Activated B cell treated with CpG ODN at 0.5 μM for 24 hours (primary cell): ENCODE measurements at regions not wholly inside any gene's neighbourhood (a gene's known extent, or its start where the extent isn't known, plus 50 kb on each side); places are given as distances from the start of the nearest gene placed in this dataset.

Experiments used
- ATAC-seq: fragments of 200-7000 bp; cut with Tn5 transposase; one replicate; pipeline ENCODE4 v1.10.0; 2021; ENCODE audit warnings: low read depth, mild to moderate bottlenecking, moderate library complexity
- CTCF ChIA-PET: fragments of 350-600 bp; sonication (Branson Sonifier 250); formaldehyde crosslinking; loops from one replicate; lab custom pipeline; 2021; ENCODE audit warnings: antibody characterized with exemption; lab: Charles Lee
- POLR2A ChIA-PET: fragments of 350-600 bp; sonication (Branson Sonifier 250); formaldehyde crosslinking; loops from one replicate; lab custom pipeline; 2021; ENCODE audit warnings: antibody characterized with exemption; lab: Charles Lee
- DNase-seq: peaks from one replicate; pipeline ENCODE4 v3.0.0; 2022
- H3K27ac Mint-ChIP-seq: one replicate; pipeline ENCODE4 v1.8.0; 2020; ENCODE audit warnings: mixed read lengths
- H3K27me3 Mint-ChIP-seq: one replicate; pipeline ENCODE4 v1.8.0; 2021; ENCODE audit warnings: mixed read lengths
- H3K36me3 Mint-ChIP-seq: one replicate; pipeline ENCODE4 v1.8.0; 2021; ENCODE audit warnings: low read depth, mixed read lengths
- H3K4me1 Mint-ChIP-seq: one replicate; pipeline ENCODE4 v1.8.0; 2021; ENCODE audit warnings: mixed read lengths
- H3K4me3 Mint-ChIP-seq: one replicate; pipeline ENCODE4 v1.8.0; 2020; ENCODE audit warnings: mild to moderate bottlenecking, mixed read lengths
- H3K9me3 Mint-ChIP-seq: one replicate; pipeline ENCODE4 v1.8.0; 2020; ENCODE audit warnings: mixed read lengths
- intact Hi-C: fragments of 100-400 bp; cut with micrococcal nuclease; formaldehyde crosslinking; loops from one replicate; pipeline ENCODE4 v1.15.1; 2024
- TF ChIP-seq, protein P1 (sequence below): fragments of 200-600 bp; IDR thresholded peaks from one replicate; pipeline ENCODE4 v1.8.0; 2022; ENCODE audit warnings: antibody characterized with exemption, mild to moderate bottlenecking

DNA sequence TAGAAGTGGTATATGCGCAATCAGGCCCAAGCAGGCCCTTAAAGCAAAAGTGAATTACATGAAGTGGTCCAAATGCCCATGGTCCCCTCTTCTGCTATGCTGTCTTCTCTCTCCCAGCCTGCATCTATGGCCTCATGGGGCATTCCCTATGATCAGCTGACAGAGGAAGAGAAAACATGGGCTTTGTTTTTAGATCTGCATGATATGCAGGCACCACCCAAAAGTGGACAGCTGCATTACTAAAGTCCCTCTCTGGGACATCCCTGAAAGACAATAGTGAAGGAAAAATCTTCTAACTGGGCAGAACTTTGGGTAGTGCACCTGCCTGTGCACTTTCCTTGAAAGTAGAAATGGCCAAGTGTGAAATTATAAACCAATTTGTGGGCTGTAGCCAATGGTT is 145.2 kb upstream of the ARID2 start:
- TF ChIP-seq, protein P1, sequence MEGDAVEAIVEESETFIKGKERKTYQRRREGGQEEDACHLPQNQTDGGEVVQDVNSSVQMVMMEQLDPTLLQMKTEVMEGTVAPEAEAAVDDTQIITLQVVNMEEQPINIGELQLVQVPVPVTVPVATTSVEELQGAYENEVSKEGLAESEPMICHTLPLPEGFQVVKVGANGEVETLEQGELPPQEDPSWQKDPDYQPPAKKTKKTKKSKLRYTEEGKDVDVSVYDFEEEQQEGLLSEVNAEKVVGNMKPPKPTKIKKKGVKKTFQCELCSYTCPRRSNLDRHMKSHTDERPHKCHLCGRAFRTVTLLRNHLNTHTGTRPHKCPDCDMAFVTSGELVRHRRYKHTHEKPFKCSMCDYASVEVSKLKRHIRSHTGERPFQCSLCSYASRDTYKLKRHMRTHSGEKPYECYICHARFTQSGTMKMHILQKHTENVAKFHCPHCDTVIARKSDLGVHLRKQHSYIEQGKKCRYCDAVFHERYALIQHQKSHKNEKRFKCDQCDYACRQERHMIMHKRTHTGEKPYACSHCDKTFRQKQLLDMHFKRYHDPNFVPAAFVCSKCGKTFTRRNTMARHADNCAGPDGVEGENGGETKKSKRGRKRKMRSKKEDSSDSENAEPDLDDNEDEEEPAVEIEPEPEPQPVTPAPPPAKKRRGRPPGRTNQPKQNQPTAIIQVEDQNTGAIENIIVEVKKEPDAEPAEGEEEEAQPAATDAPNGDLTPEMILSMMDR = no peak
- CTCF ChIA-PET = no interaction called here
- H3K4me3 Mint-ChIP-seq = no peak overlapping the region
- POLR2A ChIA-PET = no interaction called here
- H3K27ac Mint-ChIP-seq = no peak overlapping the region
- no peaks in the 10 kb centered on the region for H3K4me1 Mint-ChIP-seq
- no peak for DNase-seq
- H3K9me3 Mint-ChIP-seq = peaks cover 5% of the 10 kb centered on the region
- H3K36me3 Mint-ChIP-seq = no peaks in the 10 kb centered on the region
- intact Hi-C loops = no loop called here
- H3K27me3 Mint-ChIP-seq = no peaks in the 10 kb centered on the region
- ATAC-seq = no peak

DNA sequence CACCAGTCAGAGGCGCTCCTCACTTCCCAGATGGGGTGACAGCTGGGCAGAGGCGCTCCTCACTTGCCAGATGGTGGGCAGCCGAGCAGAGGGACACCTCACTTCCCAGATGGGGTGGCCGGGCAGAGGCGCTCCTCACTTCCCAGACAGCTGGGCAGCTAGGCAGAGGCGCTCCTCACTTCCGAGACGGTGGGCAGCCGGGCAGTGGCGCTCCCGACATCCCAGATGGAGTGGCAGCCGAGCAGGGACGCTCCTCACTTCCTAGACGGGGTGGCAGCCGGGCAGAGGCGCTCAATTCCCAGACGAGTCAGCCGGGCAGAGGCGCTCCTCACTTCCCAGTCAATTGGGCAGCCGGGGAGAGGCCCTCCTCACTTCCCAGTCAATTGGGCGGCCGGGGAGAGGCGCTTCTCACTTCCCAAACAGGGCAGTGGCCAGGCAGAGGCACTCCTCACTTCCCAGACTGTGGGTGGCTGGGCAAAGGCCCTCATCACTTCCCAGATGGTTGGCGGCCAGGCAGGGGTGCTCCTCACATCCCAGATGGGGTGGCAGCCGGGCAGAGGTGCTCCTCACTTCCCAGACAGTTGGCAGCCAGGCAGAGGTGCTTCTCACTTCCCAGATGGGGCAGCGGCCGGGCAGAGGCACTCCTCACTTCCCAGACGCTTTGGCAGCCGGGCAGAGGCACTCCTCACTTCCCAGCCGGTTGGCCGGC is 143.8 kb upstream of the ARID2 start:
- intact Hi-C loops = no loop called here
- Mint-ChIP-seq H3K36me3 (no peaks in the 10 kb centered on the region), H3K27me3 (no peaks in the 10 kb centered on the region), H3K27ac (no peak overlapping the region), H3K9me3 (peaks cover 5% of the 10 kb centered on the region), H3K4me3 (no peak overlapping the region), H3K4me1 (no peaks in the 10 kb centered on the region)
- no peak for ATAC-seq
- TF ChIP-seq, protein P1 = no peak
- CTCF ChIA-PET = no interaction called here
- DNase-seq = no peak
- POLR2A ChIA-PET = no interaction called here

DNA sequence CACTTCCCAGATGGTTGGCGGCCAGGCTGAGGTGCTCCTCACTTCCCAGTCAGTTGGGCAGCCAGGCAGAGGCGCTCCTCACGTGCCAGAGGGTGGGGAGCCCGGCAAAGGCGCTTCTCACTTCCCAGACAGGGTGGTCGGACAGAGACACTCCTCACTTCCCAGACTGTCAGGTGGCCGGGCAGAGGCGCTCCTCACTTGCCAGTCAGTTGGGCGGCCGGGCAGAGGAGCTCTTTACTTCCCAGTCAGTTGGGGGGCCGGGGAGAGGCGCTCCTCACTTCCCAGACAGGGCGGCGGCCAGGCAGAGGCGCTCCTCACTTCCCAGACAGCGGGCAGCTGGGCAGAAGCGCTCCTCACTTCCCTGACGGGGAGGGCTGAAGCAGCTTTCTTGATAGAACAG is 143.0 kb upstream of the ARID2 start:
- no peak for DNase-seq
- intact Hi-C loops = no loop called here
- TF ChIP-seq, protein P1 = no peak

DNA sequence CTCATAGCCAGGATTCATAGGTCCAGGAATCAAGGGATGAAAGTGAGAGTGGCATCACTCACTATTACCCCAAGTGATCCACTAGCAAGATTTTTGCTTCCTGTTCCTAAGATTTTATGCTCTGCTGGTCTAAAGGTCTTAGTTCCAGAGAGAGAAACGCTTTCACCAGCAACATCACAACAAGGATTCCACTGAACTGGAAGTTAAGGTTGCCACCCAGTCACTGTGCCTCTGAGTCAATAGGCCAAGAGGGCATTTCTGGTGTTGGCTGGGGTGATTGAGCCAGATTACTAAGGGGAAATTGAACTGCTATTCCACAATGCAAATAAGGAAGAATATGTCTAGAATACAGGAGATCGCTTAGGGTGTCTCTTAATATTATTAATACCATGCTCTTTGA is 142.5 kb upstream of the ARID2 start:
- TF ChIP-seq, protein P1 = no peak
- H3K4me1 Mint-ChIP-seq = no peaks in the 10 kb centered on the region
- intact Hi-C loops = no loop called here
- no peaks in the 10 kb centered on the region for H3K36me3 Mint-ChIP-seq
- ATAC-seq (no peak), DNase-seq (no peak)
- POLR2A ChIA-PET = no interaction called here
- no peak overlapping the region for H3K27ac Mint-ChIP-seq
- H3K27me3 Mint-ChIP-seq = no peaks in the 10 kb centered on the region
- H3K4me3 Mint-ChIP-seq = no peak overlapping the region
- H3K9me3 Mint-ChIP-seq = no peaks in the 10 kb centered on the region
- CTCF ChIA-PET = no interaction called here

More for the DNA sequence above, 143.0 kb upstream of the ARID2 start:
- ATAC-seq = no peak
- Mint-ChIP-seq H3K36me3 (no peaks in the 10 kb centered on the region), H3K4me1 (no peaks in the 10 kb centered on the region), H3K4me3 (no peak overlapping the region), H3K27me3 (no peaks in the 10 kb centered on the region), H3K9me3 (no peaks in the 10 kb centered on the region), H3K27ac (no peak overlapping the region)
- POLR2A ChIA-PET = no interaction called here
- CTCF ChIA-PET = no interaction called here

DNA sequence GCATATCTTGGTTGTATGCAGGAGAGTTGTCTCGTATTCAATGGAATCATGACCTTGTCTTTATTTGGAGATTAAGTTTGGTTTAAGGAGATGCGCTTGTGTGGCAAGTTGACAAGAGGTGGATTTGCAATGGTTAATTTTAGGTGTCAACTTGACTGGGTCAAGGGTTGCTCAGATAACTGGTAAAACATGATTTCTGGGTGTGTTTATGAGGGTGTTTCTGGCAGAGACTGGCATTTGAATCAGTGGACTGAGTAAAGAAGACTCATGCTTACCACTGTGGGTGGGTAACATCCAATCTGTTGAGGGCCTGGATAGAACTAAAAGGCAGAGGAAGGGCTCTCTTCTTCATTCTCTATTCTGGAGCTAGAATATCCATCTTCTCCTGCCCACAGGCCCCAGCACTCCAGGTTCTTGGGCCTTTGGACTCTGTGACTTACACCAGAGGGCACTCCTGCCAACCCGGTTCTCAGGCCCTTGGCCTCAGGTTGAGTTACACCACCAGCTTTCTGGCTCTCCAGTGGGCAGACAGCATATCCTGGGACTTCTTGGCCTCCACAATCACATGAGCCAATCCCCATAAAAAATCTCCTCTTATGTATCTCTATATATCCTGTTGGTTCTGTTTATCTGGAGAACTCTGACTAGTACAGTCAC is 141.5 kb upstream of the ARID2 start:
- Mint-ChIP-seq H3K9me3 (no peaks in the 10 kb centered on the region), H3K36me3 (no peaks in the 10 kb centered on the region), H3K4me3 (no peak overlapping the region), H3K27ac (no peak overlapping the region), H3K27me3 (no peaks in the 10 kb centered on the region), H3K4me1 (no peaks in the 10 kb centered on the region)
- TF ChIP-seq, protein P1 = no peak
- ChIA-PET POLR2A (no interaction called here), CTCF (no interaction called here)
- intact Hi-C loops = no loop called here
- ATAC-seq (no peak), DNase-seq (no peak)
